ENCODE measurements at regions not wholly inside any gene's neighbourhood (a gene's known extent, or its start where the extent isn't known, plus 50 kb on each side); places are given as distances from the start of the nearest gene placed in this dataset.

DNA sequence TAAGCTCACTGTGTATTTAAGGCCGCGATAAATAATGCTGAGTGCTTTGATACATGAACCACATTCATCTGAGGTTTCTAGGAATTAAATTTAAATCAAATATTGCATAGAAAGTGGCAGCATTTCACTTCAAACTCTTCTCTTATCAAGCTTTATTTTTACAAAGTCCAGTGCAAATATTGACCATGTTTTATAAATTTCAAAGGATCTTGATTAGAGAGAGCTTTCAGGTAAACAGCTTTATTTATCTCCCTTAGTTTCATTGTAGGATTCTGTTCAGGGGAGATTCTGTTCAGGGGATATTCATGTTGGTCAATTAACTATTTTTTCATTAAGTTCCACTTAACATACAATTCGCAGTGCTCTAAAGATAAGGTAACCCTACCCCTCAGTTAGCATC is 249.7 kb upstream of the IRS2 start:
- TF ChIP-seq, protein P1, sequence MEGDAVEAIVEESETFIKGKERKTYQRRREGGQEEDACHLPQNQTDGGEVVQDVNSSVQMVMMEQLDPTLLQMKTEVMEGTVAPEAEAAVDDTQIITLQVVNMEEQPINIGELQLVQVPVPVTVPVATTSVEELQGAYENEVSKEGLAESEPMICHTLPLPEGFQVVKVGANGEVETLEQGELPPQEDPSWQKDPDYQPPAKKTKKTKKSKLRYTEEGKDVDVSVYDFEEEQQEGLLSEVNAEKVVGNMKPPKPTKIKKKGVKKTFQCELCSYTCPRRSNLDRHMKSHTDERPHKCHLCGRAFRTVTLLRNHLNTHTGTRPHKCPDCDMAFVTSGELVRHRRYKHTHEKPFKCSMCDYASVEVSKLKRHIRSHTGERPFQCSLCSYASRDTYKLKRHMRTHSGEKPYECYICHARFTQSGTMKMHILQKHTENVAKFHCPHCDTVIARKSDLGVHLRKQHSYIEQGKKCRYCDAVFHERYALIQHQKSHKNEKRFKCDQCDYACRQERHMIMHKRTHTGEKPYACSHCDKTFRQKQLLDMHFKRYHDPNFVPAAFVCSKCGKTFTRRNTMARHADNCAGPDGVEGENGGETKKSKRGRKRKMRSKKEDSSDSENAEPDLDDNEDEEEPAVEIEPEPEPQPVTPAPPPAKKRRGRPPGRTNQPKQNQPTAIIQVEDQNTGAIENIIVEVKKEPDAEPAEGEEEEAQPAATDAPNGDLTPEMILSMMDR (IDR thresholded peaks at IDR 0.05): no peak
- no peak for TF ChIP-seq POLR2A (IDR thresholded peaks at IDR 0.05)
